ENCODE measurements at regions not wholly inside any gene's neighbourhood (a gene's known extent, or its start where the extent isn't known, plus 50 kb on each side); places are given as distances from the start of the nearest gene placed in this dataset.

GRCh38 chr9:27950382-27950781 lies 377.1 kb upstream of the C9orf72 start:
- no peaks in the 10 kb centered on the region for H3K36me3 ChIP-seq (ENCODE audit: insufficient read depth, low read length)
- H3K27me3 ChIP-seq (ENCODE audit: insufficient read depth, low read length), result no peaks in the 10 kb centered on the region
- no peak for DNase-seq
- Mint-ChIP-seq H3K27me3 (no peaks in the 10 kb centered on the region), H3K9me3 (peaks cover 0 to 6% (median 2%) of the 10 kb centered on the region in 8 donors), H3K4me3 (no peak overlapping the region), H3K36me3 (no peaks in the 10 kb centered on the region), H3K4me1 (no peaks in the 10 kb centered on the region), H3K27ac (no peak overlapping the region)
- H3K27ac ChIP-seq (ENCODE audit: low read depth, low read length), result no peak overlapping the region
- ChIA-PET CTCF (ENCODE audit: partially characterized antibody) (no interaction called here), POLR2A (ENCODE audit: partially characterized antibody) (no interaction called here)
- no peaks in the 10 kb centered on the region for H3K9me3 ChIP-seq (ENCODE audit: control insufficient read depth in 1 of 2, low read length in 2 of 2)
- intact Hi-C loops (cut with micrococcal nuclease), result no loop called here
- H3K4me1 ChIP-seq (ENCODE audit: insufficient read depth, low read length), result no peaks in the 10 kb centered on the region
- no peak overlapping the region for H3K4me3 ChIP-seq (ENCODE audit: low read length in 2 of 2)

- H3K27ac Mint-ChIP-seq, result no peak overlapping the region
- no peak for DNase-seq
- H3K36me3 ChIP-seq (ENCODE audit: insufficient read depth, low read length), result no peaks in the 10 kb centered on the region
- no peaks in the 10 kb centered on the region for H3K27me3 Mint-ChIP-seq
- H3K4me3 Mint-ChIP-seq, result no peak overlapping the region
- ChIA-PET POLR2A (ENCODE audit: partially characterized antibody) (no interaction called here), CTCF (ENCODE audit: partially characterized antibody) (no interaction called here)
- H3K4me1 Mint-ChIP-seq, result no peaks in the 10 kb centered on the region
- no peak overlapping the region for H3K4me3 ChIP-seq (ENCODE audit: low read length in 2 of 2)
- intact Hi-C loops (cut with micrococcal nuclease), result no loop called here
- H3K27me3 ChIP-seq (ENCODE audit: insufficient read depth, low read length), result no peaks in the 10 kb centered on the region
- H3K36me3 Mint-ChIP-seq, result no peaks in the 10 kb centered on the region
- H3K4me1 ChIP-seq (ENCODE audit: insufficient read depth, low read length), result no peaks in the 10 kb centered on the region
- H3K9me3 ChIP-seq (ENCODE audit: control insufficient read depth in 1 of 2, low read length in 2 of 2), result no peaks in the 10 kb centered on the region
- H3K27ac ChIP-seq (ENCODE audit: low read depth, low read length), result no peak overlapping the region
- H3K9me3 Mint-ChIP-seq, result peaks cover 0 to 6% (median 2%) of the 10 kb centered on the region in 8 donors
These were observed 381.6 kb upstream of the C9orf72 start for GRCh38 chr9:27954858-27955257.

DNA sequence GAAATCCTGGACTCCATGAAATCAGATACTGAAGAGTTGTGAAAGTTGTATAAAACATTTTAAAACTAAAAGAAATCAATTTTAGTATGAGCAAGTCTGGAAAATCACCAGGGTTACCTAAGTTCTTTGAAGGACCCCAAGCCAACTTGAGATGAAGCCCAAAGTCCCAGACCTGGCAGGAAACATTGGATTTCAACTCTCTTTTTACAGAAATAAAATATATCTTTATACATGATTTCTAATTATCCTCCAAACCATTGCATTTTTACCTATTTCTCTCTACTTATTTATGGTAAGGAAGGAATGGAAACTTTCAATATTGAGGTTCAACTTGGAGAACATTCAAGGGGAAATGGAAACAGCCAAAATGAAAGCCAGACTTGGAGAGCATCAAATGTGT lies 390.6 kb upstream of the C9orf72 start:
- H3K4me1 ChIP-seq (ENCODE audit: insufficient read depth, low read length), result no peaks in the 10 kb centered on the region
- ChIA-PET CTCF (ENCODE audit: partially characterized antibody) (no interaction called here), POLR2A (ENCODE audit: partially characterized antibody) (no interaction called here)
- H3K27me3 ChIP-seq (ENCODE audit: insufficient read depth, low read length), result no peaks in the 10 kb centered on the region
- no peak for DNase-seq
- Mint-ChIP-seq H3K36me3 (no peaks in the 10 kb centered on the region), H3K27ac (no peak overlapping the region), H3K9me3 (peaks cover 0 to 2% (median 0%) of the 10 kb centered on the region in 8 donors), H3K4me3 (no peak overlapping the region), H3K27me3 (no peaks in the 10 kb centered on the region), H3K4me1 (no peaks in the 10 kb centered on the region)
- no peaks in the 10 kb centered on the region for H3K9me3 ChIP-seq (ENCODE audit: control insufficient read depth in 1 of 2, low read length in 2 of 2)
- intact Hi-C loops (cut with micrococcal nuclease), result no loop called here
- H3K36me3 ChIP-seq (ENCODE audit: insufficient read depth, low read length), result no peaks in the 10 kb centered on the region
- H3K4me3 ChIP-seq (ENCODE audit: low read length in 2 of 2), result no peak overlapping the region
- no peak overlapping the region for H3K27ac ChIP-seq (ENCODE audit: low read depth, low read length)

GRCh38 chr9:27967210-27967609 lies 393.9 kb upstream of the C9orf72 start:
- no peaks in the 10 kb centered on the region for H3K9me3 ChIP-seq (ENCODE audit: control insufficient read depth in 1 of 2, low read length in 2 of 2)
- DNase-seq, result no peak
- H3K4me1 ChIP-seq (ENCODE audit: insufficient read depth, low read length), result no peaks in the 10 kb centered on the region
- Mint-ChIP-seq H3K27me3 (no peaks in the 10 kb centered on the region), H3K4me3 (no peak overlapping the region), H3K9me3 (peaks cover 0 to 4% (median 0%) of the 10 kb centered on the region in 8 donors), H3K27ac (no peak overlapping the region), H3K36me3 (no peaks in the 10 kb centered on the region), H3K4me1 (no peaks in the 10 kb centered on the region)
- H3K36me3 ChIP-seq (ENCODE audit: insufficient read depth, low read length), result no peaks in the 10 kb centered on the region
- CTCF ChIA-PET (ENCODE audit: partially characterized antibody), result no interaction called here
- H3K27me3 ChIP-seq (ENCODE audit: insufficient read depth, low read length), result no peaks in the 10 kb centered on the region
- no peak overlapping the region for H3K27ac ChIP-seq (ENCODE audit: low read depth, low read length)
- no peak overlapping the region for H3K4me3 ChIP-seq (ENCODE audit: low read length in 2 of 2)
- POLR2A ChIA-PET (ENCODE audit: partially characterized antibody), result no interaction called here
- intact Hi-C loops (cut with micrococcal nuclease), result no loop called here

GRCh38 chr9:27977931-27978330 lies 404.6 kb upstream of the C9orf72 start:
- no peaks in the 10 kb centered on the region for H3K9me3 ChIP-seq (ENCODE audit: control insufficient read depth in 1 of 2, low read length in 2 of 2)
- Mint-ChIP-seq H3K4me1 (no peaks in the 10 kb centered on the region), H3K9me3 (peaks cover 0 to 2% (median 0%) of the 10 kb centered on the region in 8 donors), H3K36me3 (no peaks in the 10 kb centered on the region), H3K27me3 (no peaks in the 10 kb centered on the region), H3K27ac (no peak overlapping the region), H3K4me3 (no peak overlapping the region)
- no peaks in the 10 kb centered on the region for H3K4me1 ChIP-seq (ENCODE audit: insufficient read depth, low read length)
- no peak overlapping the region for H3K27ac ChIP-seq (ENCODE audit: low read depth, low read length)
- H3K36me3 ChIP-seq (ENCODE audit: insufficient read depth, low read length), result no peaks in the 10 kb centered on the region
- DNase-seq, result no peak
- ChIA-PET POLR2A (ENCODE audit: partially characterized antibody) (no interaction called here), CTCF (ENCODE audit: partially characterized antibody) (no interaction called here)
- H3K27me3 ChIP-seq (ENCODE audit: insufficient read depth, low read length), result no peaks in the 10 kb centered on the region
- no peak overlapping the region for H3K4me3 ChIP-seq (ENCODE audit: low read length in 2 of 2)
- intact Hi-C loops (cut with micrococcal nuclease), result no loop called here

- Histone ChIP-seq H3K4me3 (ENCODE audit: low read length in 2 of 2) (no peak overlapping the region), H3K27ac (ENCODE audit: low read depth, low read length) (no peak overlapping the region), H3K36me3 (ENCODE audit: insufficient read depth, low read length) (no peaks in the 10 kb centered on the region), H3K9me3 (ENCODE audit: control insufficient read depth in 1 of 2, low read length in 2 of 2) (no peaks in the 10 kb centered on the region), H3K4me1 (ENCODE audit: insufficient read depth, low read length) (no peaks in the 10 kb centered on the region), H3K27me3 (ENCODE audit: insufficient read depth, low read length) (no peaks in the 10 kb centered on the region)
- Mint-ChIP-seq H3K27me3 (no peaks in the 10 kb centered on the region), H3K27ac (no peak overlapping the region), H3K9me3 (peaks cover 0 to 6% (median under 1%) of the 10 kb centered on the region in 8 donors), H3K36me3 (no peaks in the 10 kb centered on the region), H3K4me3 (no peak overlapping the region), H3K4me1 (no peaks in the 10 kb centered on the region)
- ChIA-PET POLR2A (ENCODE audit: partially characterized antibody) (no interaction called here), CTCF (ENCODE audit: partially characterized antibody) (no interaction called here)
- intact Hi-C loops (cut with micrococcal nuclease), result no loop called here
- no peak for DNase-seq
These were observed 412.4 kb upstream of the C9orf72 start for GRCh38 chr9:27985714-27986113.

GRCh38 chr9:27990524-27990923 lies 417.2 kb upstream of the C9orf72 start:
- Histone ChIP-seq H3K9me3 (ENCODE audit: control insufficient read depth in 1 of 2, low read length in 2 of 2) (no peaks in the 10 kb centered on the region), H3K36me3 (ENCODE audit: insufficient read depth, low read length) (no peaks in the 10 kb centered on the region), H3K27me3 (ENCODE audit: insufficient read depth, low read length) (no peaks in the 10 kb centered on the region), H3K27ac (ENCODE audit: low read depth, low read length) (no peak overlapping the region), H3K4me3 (ENCODE audit: low read length in 2 of 2) (no peak overlapping the region), H3K4me1 (ENCODE audit: insufficient read depth, low read length) (no peaks in the 10 kb centered on the region)
- Mint-ChIP-seq H3K9me3 (peaks cover 0 to 6% (median 0%) of the 10 kb centered on the region in 8 donors), H3K27ac (no peak overlapping the region), H3K27me3 (no peaks in the 10 kb centered on the region), H3K4me1 (no peaks in the 10 kb centered on the region), H3K4me3 (no peak overlapping the region), H3K36me3 (no peaks in the 10 kb centered on the region)
- CTCF ChIA-PET (ENCODE audit: partially characterized antibody), result no interaction called here
- DNase-seq, result no peak
- intact Hi-C loops (cut with micrococcal nuclease), result no loop called here
- POLR2A ChIA-PET (ENCODE audit: partially characterized antibody), result no interaction called here

- Mint-ChIP-seq H3K9me3 (peaks cover 0 to 6% (median 0%) of the 10 kb centered on the region in 8 donors), H3K4me1 (no peaks in the 10 kb centered on the region), H3K36me3 (no peaks in the 10 kb centered on the region), H3K4me3 (no peak overlapping the region), H3K27me3 (no peaks in the 10 kb centered on the region), H3K27ac (no peak overlapping the region)
- DNase-seq, result no peak
- Histone ChIP-seq H3K36me3 (ENCODE audit: insufficient read depth, low read length) (no peaks in the 10 kb centered on the region), H3K4me1 (ENCODE audit: insufficient read depth, low read length) (no peaks in the 10 kb centered on the region), H3K4me3 (ENCODE audit: low read length in 2 of 2) (no peak overlapping the region), H3K9me3 (ENCODE audit: control insufficient read depth in 1 of 2, low read length in 2 of 2) (no peaks in the 10 kb centered on the region), H3K27me3 (ENCODE audit: insufficient read depth, low read length) (no peaks in the 10 kb centered on the region), H3K27ac (ENCODE audit: low read depth, low read length) (no peak overlapping the region)
- ChIA-PET CTCF (ENCODE audit: partially characterized antibody) (no interaction called here), POLR2A (ENCODE audit: partially characterized antibody) (no interaction called here)
- intact Hi-C loops (cut with micrococcal nuclease), result no loop called here
These were observed 417.9 kb upstream of the C9orf72 start for GRCh38 chr9:27991221-27991620.

All from CD4-positive, alpha-beta memory T cell (primary cell).